ENCODE measurements at regions not wholly inside any gene's neighbourhood (a gene's known extent, or its start where the extent isn't known, plus 50 kb on each side); places are given as distances from the start of the nearest gene placed in this dataset.

DNA sequence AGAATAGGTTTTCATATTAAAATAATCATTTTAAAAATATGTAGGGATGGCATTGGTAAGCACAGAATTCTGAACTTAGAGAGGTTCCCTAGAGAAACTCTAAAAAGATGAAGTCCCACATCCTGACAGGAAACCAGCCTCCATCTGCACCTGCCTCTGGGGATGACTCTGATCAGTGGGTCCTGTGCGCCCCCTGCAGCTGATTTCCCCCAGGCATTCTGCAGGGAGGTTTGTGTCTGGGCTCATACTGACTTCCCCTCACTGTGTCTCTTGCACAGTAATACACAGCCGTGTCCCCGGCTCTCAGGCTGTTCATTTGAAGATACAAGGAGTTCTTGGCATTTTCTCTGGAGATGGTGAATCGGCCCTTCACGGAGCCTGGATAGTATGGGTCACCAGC is 602.9 kb downstream of the TMEM121 start:
- TF ChIP-seq POLR2A (IDR thresholded peaks at IDR 0.05; ENCODE audit: low read depth, low read length) (no peak), POLR2AphosphoS5 (IDR thresholded peaks at IDR 0.05; ENCODE audit: low read depth, low read length) (no peak), TAF1 (IDR thresholded peaks at IDR 0.05; ENCODE audit: low read depth, low read length) (no peak), SPI1 (IDR thresholded peaks at IDR 0.05; ENCODE audit: low read depth, low read length) (no peak), PAX5 (IDR thresholded peaks at IDR 0.05; ENCODE audit: insufficient read depth, low read length, severe bottlenecking) (no peak)
